HCT116 (cell line): ENCODE measurements at regions not wholly inside any gene's neighbourhood (a gene's known extent, or its start where the extent isn't known, plus 50 kb on each side); places are given as distances from the start of the nearest gene placed in this dataset.

ENCODE experiments used
- ATAC-seq: fragments of 200-7000 bp; cut with Tn5 transposase; 2 replicates; pipeline ENCODE4 v1.9.1; 2020; ENCODE audit warnings: mild to moderate bottlenecking, moderate library complexity
- BruUV-seq: library from RNA; stranded (reverse); fragments of 400-500 nt; replicated peaks from 2 replicates; lab custom pipeline; 2021; lab: Mats Ljungman, UMichigan
- CTCF ChIA-PET: fragments of 300-600 bp; sonication (Branson Sonifier 250); formaldehyde crosslinking; loops from one replicate; lab custom pipeline; 2021; ENCODE audit warnings: antibody characterized with exemption; lab: Charles Lee
- POLR2A ChIA-PET: fragments of 300-600, 350-600 bp; sonication (Branson Sonifier 250); formaldehyde crosslinking; loops from one replicate; lab custom pipeline; 2021; ENCODE audit warnings: antibody characterized with exemption; lab: Charles Lee
- RAD21 ChIA-PET, 2 experiments: fragments of 300-600 bp; sonication (Branson Sonifier 250); formaldehyde crosslinking; loops; one replicate each; lab custom pipeline; 2023; ENCODE audit warnings: low total read pairs in 2 of 2; ENCODE audit not compliant: uncharacterized antibody in 2 of 2, unreplicated experiment in 2 of 2, low non-redundant PET in 1 of 2; lab: Charles Lee
- DNase-seq: peaks from one replicate; pipeline ENCODE4 v3.0.0-alpha.2; 2010; ENCODE audit warnings: low read depth, low spot score
- H2AFZ ChIP-seq: fragments of 200-600 bp; shearing (Covaris generic), sonication (generic); 2 replicates; pipeline ENCODE4 v1.6.1; 2017; ENCODE audit warnings: low read depth, mixed run types, mixed read lengths, antibody characterized with exemption, low read length; ENCODE audit not compliant: poor library complexity, severe bottlenecking
- H3K27ac ChIP-seq: 2 replicates; pipeline ENCODE4 v1.5.1; 2012; ENCODE audit warnings: low read depth, low read length
- H3K27me3 ChIP-seq: fragments of 200-600 bp; sonication (generic); 2 replicates; pipeline ENCODE4 v1.6.1; 2016; ENCODE audit warnings: mixed run types, low read length, mixed read lengths; ENCODE audit not compliant: insufficient read depth
- H3K36me3 ChIP-seq, 2 experiments: fragments of 200-500 bp in 1 of 2; fragments of 200-600 bp in 1 of 2; sonication (Bioruptor generic) in 1 of 2; sonication (generic) in 1 of 2; 2 replicates each; pipeline versions ENCODE4 v1.5.1 to v1.6.1; 2014 to 2016; ENCODE audit warnings: low read length in 2 of 2, inconsistent platforms in 1 of 2, mixed read lengths in 1 of 2, mixed run types in 1 of 2; ENCODE audit not compliant: insufficient read depth in 2 of 2, control insufficient read depth in 1 of 2
- H3K4me1 ChIP-seq, 2 experiments: fragments of 200-600 bp in 1 of 2; sonication (generic) in 1 of 2; 2 replicates each; pipeline versions ENCODE4 v1.5.1 to v1.6.1; 2012 to 2017; ENCODE audit warnings: low read length in 2 of 2, inconsistent platforms in 1 of 2, mild to moderate bottlenecking in 1 of 2, mixed read lengths in 1 of 2, mixed run types in 1 of 2, moderate library complexity in 1 of 2; ENCODE audit not compliant: insufficient read depth in 2 of 2, control insufficient read depth in 1 of 2
- H3K4me2 ChIP-seq: fragments of 200-600 bp; sonication (generic); 2 replicates; pipeline ENCODE4 v1.6.1; 2017; ENCODE audit warnings: mixed run types, low read length, mixed read lengths
- H3K4me3 ChIP-seq, 2 experiments: fragments of 200-600 bp in 1 of 2; sonication (generic) in 1 of 2; replicated peaks in 1 of 2; 2 replicates each; pipeline ENCODE4 v1.5.1; 2011 to 2016; ENCODE audit warnings: low read length in 2 of 2, control low read depth in 1 of 2, low read depth in 1 of 2, mild to moderate bottlenecking in 1 of 2, mixed read lengths in 1 of 2, mixed run types in 1 of 2
- H3K79me2 ChIP-seq: fragments of 200-600 bp; sonication (generic); 2 replicates; pipeline ENCODE4 v1.6.1; 2017; ENCODE audit warnings: mild to moderate bottlenecking, mixed run types, low read length, moderate library complexity, mixed read lengths; ENCODE audit not compliant: insufficient read depth
- H3K9ac ChIP-seq: fragments of 200-600 bp; sonication (generic); 2 replicates; pipeline ENCODE4 v1.6.1; 2016; ENCODE audit warnings: low read length, mixed read lengths
- H3K9me2 ChIP-seq: fragments of 200-600 bp; sonication (generic), shearing (Covaris generic); 2 replicates; pipeline ENCODE4 v1.6.1; 2017; ENCODE audit warnings: mixed run types, mild to moderate bottlenecking, moderate library complexity; ENCODE audit not compliant: insufficient read depth
- H3K9me3 ChIP-seq, 2 experiments: fragments of 200-500 bp in 1 of 2; fragments of 200-600 bp in 1 of 2; sonication (Bioruptor generic) in 1 of 2; sonication (generic) in 1 of 2; 2 replicates each; pipeline ENCODE4 v1.6.1; 2014 to 2017; ENCODE audit warnings: low read length in 2 of 2, mixed read lengths in 2 of 2, inconsistent platforms in 1 of 2, low read depth in 1 of 2, mild to moderate bottlenecking in 1 of 2, mixed run types in 1 of 2, moderate library complexity in 1 of 2; ENCODE audit not compliant: control insufficient read depth in 1 of 2, insufficient read depth in 1 of 2
- H4K20me1 ChIP-seq: fragments of 200-600 bp; sonication (generic), shearing (Covaris generic); 2 replicates; pipeline ENCODE4 v1.6.1; 2017; ENCODE audit warnings: mixed run types, mild to moderate bottlenecking, moderate library complexity; ENCODE audit not compliant: insufficient read depth
- CBX3 ChIP-seq: IDR thresholded peaks from 2 replicates; pipeline ENCODE4 v1.6.1; 2012; ENCODE audit warnings: low read depth
- CEBPB ChIP-seq: IDR thresholded peaks from 2 replicates; pipeline ENCODE4 v1.6.1; 2012; ENCODE audit warnings: low read depth
- CTCF ChIP-seq, 3 experiments: fragments of 200-600 bp in 1 of 3; sonication (generic) in 1 of 3; IDR thresholded peaks in 2 of 3; conservative IDR thresholded peaks in 1 of 3; 2 replicates each; pipeline ENCODE4 v1.5.1; 2012 to 2017; ENCODE audit warnings: low read depth in 2 of 3, low read length in 2 of 3, antibody characterized with exemption in 1 of 3, borderline replicate concordance in 1 of 3, control low read depth in 1 of 3, mild to moderate bottlenecking in 1 of 3, mixed read lengths in 1 of 3, mixed run types in 1 of 3, moderate library complexity in 1 of 3; ENCODE audit not compliant: insufficient read depth in 1 of 3
- ELF1 ChIP-seq: IDR thresholded peaks from 2 replicates; pipeline ENCODE4 v1.6.1; 2012; ENCODE audit warnings: low read depth, borderline replicate concordance
- POLR2AphosphoS5 ChIP-seq: IDR thresholded peaks from 2 replicates; pipeline ENCODE4 v1.6.1; 2011; ENCODE audit warnings: mild to moderate bottlenecking, low read depth, low read length, moderate library complexity
- RAD21 ChIP-seq: IDR thresholded peaks from 2 replicates; pipeline ENCODE4 v1.6.1; 2012; ENCODE audit warnings: low read depth, mild to moderate bottlenecking
- SP1 ChIP-seq: IDR thresholded peaks from 2 replicates; pipeline ENCODE4 v1.6.1; 2012; ENCODE audit warnings: low read depth
- SRF ChIP-seq: IDR thresholded peaks from 2 replicates; pipeline ENCODE4 v1.6.1; 2012; ENCODE audit warnings: low read depth
- YY1 ChIP-seq: IDR thresholded peaks from 2 replicates; pipeline ENCODE4 v1.6.1; 2011; ENCODE audit warnings: low read length, low read depth, moderate library complexity, mild to moderate bottlenecking; ENCODE audit not compliant: insufficient replicate concordance; ENCODE audit errors: extremely low read depth
- ZBTB33 ChIP-seq: IDR thresholded peaks from 2 replicates; pipeline ENCODE4 v1.6.1; 2011; ENCODE audit warnings: mild to moderate bottlenecking, low read length, moderate library complexity; ENCODE audit not compliant: insufficient replicate concordance; ENCODE audit errors: extremely low read depth
- intact Hi-C: fragments of 100-400 bp; cut with micrococcal nuclease; formaldehyde crosslinking; loops from 2 replicates; pipeline ENCODE4 v1.10.0; 2022

GRCh38 chr2:217118559-217119284 is 258.9 kb upstream of the TNP1 start:
- TF ChIP-seq YY1 (no peak), RAD21 (no peak), ZBTB33 (no peak), CTCF (IDR thresholded peaks at IDR 0.05 in 2 of 3, conservative IDR thresholded peaks at IDR 0.05 in 1 of 3; ENCODE audit: borderline replicate concordance in 1 of 3, insufficient read depth in 1 of 3, low read depth in 2 of 3, low read length in 2 of 3) (no peak), CBX3 (no peak), POLR2AphosphoS5 (no peak), CEBPB (no peak), SP1 (no peak), ELF1 (no peak), SRF (no peak)
- Histone ChIP-seq H2AFZ (no peak overlapping the region), H3K27ac (no peak overlapping the region), H3K9me2 (no peaks in the 10 kb centered on the region), H3K9ac (no peak overlapping the region), H3K4me2 (no peak overlapping the region), H3K79me2 (no peaks in the 10 kb centered on the region), H3K4me3 (no peak overlapping the region), H3K36me3 (no peaks in the 10 kb centered on the region), H3K4me1 (no peaks in the 10 kb centered on the region), H3K27me3 (peaks cover 25% of the 10 kb centered on the region; the same call in 1 of the 2 replicates), H4K20me1 (no peaks in the 10 kb centered on the region), H3K9me3 (no peaks in the 10 kb centered on the region)
- POLR2A ChIA-PET: no interaction called here
- RAD21 ChIA-PET: no interaction called here
- CTCF ChIA-PET: interaction anchor here (1.5 kb wide), 1 partner anchor 10 kb away, joined by 3 read pairs; no protein-coding TSS in a partner anchor
- BruUV-seq: no TSS peak
- intact Hi-C loops: no loop called here
- DNase-seq (no peak), ATAC-seq (no peak)
